H9 (cell line): ENCODE measurements at regions not wholly inside any gene's neighbourhood (a gene's known extent, or its start where the extent isn't known, plus 50 kb on each side); places are given as distances from the start of the nearest gene placed in this dataset.

ENCODE experiments used
- DNase-seq: peaks from one replicate; pipeline ENCODE4 v3.0.0-alpha.2; 2017
- H2AFZ ChIP-seq: one replicate; pipeline ENCODE4 v1.6.1; 2013; ENCODE audit warnings: mild to moderate bottlenecking, low read length, control low read depth, moderate library complexity
- H2AK5ac ChIP-seq: 2 replicates; pipeline ENCODE4 v1.6.1; 2013; ENCODE audit warnings: low read length, control low read depth, mixed read lengths; ENCODE audit not compliant: insufficient read length
- H2BK120ac ChIP-seq: one replicate; pipeline ENCODE4 v1.6.1; 2013; ENCODE audit warnings: low read depth, mild to moderate bottlenecking, low read length, control low read depth, inconsistent platforms; ENCODE audit not compliant: poor library complexity, severe bottlenecking
- H2BK12ac ChIP-seq: 2 replicates; pipeline ENCODE4 v1.6.1; 2013; ENCODE audit warnings: low read length, control low read depth, mixed read lengths, low read depth; ENCODE audit not compliant: insufficient read length
- H2BK15ac ChIP-seq: 2 replicates; pipeline ENCODE4 v1.6.1; 2013; ENCODE audit warnings: low read depth, low read length, control low read depth
- H2BK20ac ChIP-seq: one replicate; pipeline ENCODE4 v1.6.1; 2013; ENCODE audit warnings: low read depth, mild to moderate bottlenecking, low read length, control low read depth, inconsistent platforms; ENCODE audit not compliant: poor library complexity, severe bottlenecking
- H2BK5ac ChIP-seq: 2 replicates; pipeline ENCODE4 v1.6.1; 2013; ENCODE audit warnings: low read length, control low read depth, mixed read lengths; ENCODE audit not compliant: insufficient read length
- H3K14ac ChIP-seq: 2 replicates; pipeline ENCODE4 v1.6.1; 2013; ENCODE audit warnings: low read length, control low read depth; ENCODE audit not compliant: insufficient read depth
- H3K18ac ChIP-seq: 2 replicates; pipeline ENCODE4 v1.6.1; 2013; ENCODE audit warnings: low read depth, mild to moderate bottlenecking, mixed read lengths, low read length, control low read depth; ENCODE audit not compliant: insufficient read length
- H3K23ac ChIP-seq: 2 replicates; pipeline ENCODE4 v1.6.1; 2013; ENCODE audit warnings: low read length, control low read depth, mixed read lengths, low read depth; ENCODE audit not compliant: insufficient read length
- H3K23me2 ChIP-seq: 2 replicates; pipeline ENCODE4 v1.6.1; 2013; ENCODE audit warnings: low read depth, mild to moderate bottlenecking, mixed read lengths, low read length, control low read depth; ENCODE audit not compliant: insufficient read length, poor library complexity, severe bottlenecking
- H3K27ac ChIP-seq: 2 replicates; pipeline ENCODE4 v1.5.1; 2013; ENCODE audit warnings: low read length, control low read depth, mixed read lengths, low read depth; ENCODE audit not compliant: insufficient read length
- H3K27me3 ChIP-seq: 2 replicates; pipeline ENCODE4 v1.6.1; 2013; ENCODE audit warnings: low read length, control low read depth, inconsistent platforms; ENCODE audit not compliant: insufficient read depth
- H3K4ac ChIP-seq: 2 replicates; pipeline ENCODE4 v1.6.1; 2013; ENCODE audit warnings: low read depth, mild to moderate bottlenecking, control low read depth, inconsistent platforms, low read length, moderate library complexity
- H3K4me1 ChIP-seq: 2 replicates; pipeline ENCODE4 v1.6.1; 2013; ENCODE audit warnings: low read length, control low read depth, inconsistent platforms; ENCODE audit not compliant: insufficient read depth
- H3K4me2 ChIP-seq: 2 replicates; pipeline ENCODE4 v1.6.1; 2013; ENCODE audit warnings: low read length, control low read depth, mixed read lengths; ENCODE audit not compliant: insufficient read length, insufficient read depth
- H3K56ac ChIP-seq: 2 replicates; pipeline ENCODE4 v1.6.1; 2013; ENCODE audit warnings: low read depth, mild to moderate bottlenecking, mixed read lengths, low read length, control low read depth; ENCODE audit not compliant: insufficient read length
- H3K79me1 ChIP-seq: 2 replicates; pipeline ENCODE4 v1.6.1; 2013; ENCODE audit warnings: low read depth, mild to moderate bottlenecking, moderate library complexity, low read length, control low read depth, inconsistent platforms; ENCODE audit not compliant: insufficient read depth, poor library complexity, severe bottlenecking
- H3K79me2 ChIP-seq: 2 replicates; pipeline ENCODE4 v1.6.1; 2013; ENCODE audit warnings: low read length, control low read depth, inconsistent platforms; ENCODE audit not compliant: insufficient read depth
- H3K9ac ChIP-seq: 2 replicates; pipeline ENCODE4 v1.6.1; 2013; ENCODE audit warnings: low read length, control low read depth, mixed read lengths; ENCODE audit not compliant: insufficient read length; ENCODE audit errors: extremely low read depth
- H3K9me3 ChIP-seq: one replicate; pipeline ENCODE4 v1.6.1; 2013; ENCODE audit warnings: low read depth, low read length, inconsistent platforms; ENCODE audit not compliant: control insufficient read depth
- H3T11ph ChIP-seq: one replicate; pipeline ENCODE4 v1.6.1; 2013; ENCODE audit warnings: mild to moderate bottlenecking, low read length, control low read depth, inconsistent platforms
- H4K20me1 ChIP-seq: one replicate; pipeline ENCODE4 v1.6.1; 2013; ENCODE audit not compliant: control insufficient read depth, insufficient read length, insufficient read depth
- H4K5ac ChIP-seq: 2 replicates; pipeline ENCODE4 v1.6.1; 2013; ENCODE audit warnings: low read depth, mild to moderate bottlenecking, mixed read lengths, low read length, control low read depth; ENCODE audit not compliant: insufficient read length
- H4K8ac ChIP-seq: replicated peaks from 2 replicates; pipeline ENCODE4 v1.6.1; 2013; ENCODE audit warnings: low read length, control low read depth, mixed read lengths, low read depth; ENCODE audit not compliant: insufficient read length
- H4K91ac ChIP-seq: 2 replicates; pipeline ENCODE4 v1.6.1; 2013; ENCODE audit warnings: low read depth, mild to moderate bottlenecking, moderate library complexity, mixed read lengths, low read length, control low read depth; ENCODE audit not compliant: insufficient read length
- H3K27ac Mint-ChIP-seq, 3 experiments: 2 replicates in 2 of 3; 3 replicates in 1 of 3; pipeline ENCODE4 v1.8.0; 2020 to 2021; ENCODE audit warnings: mixed read lengths in 3 of 3, mild to moderate bottlenecking in 1 of 3, moderate library complexity in 1 of 3
- H3K27me3 Mint-ChIP-seq: 2 replicates; pipeline ENCODE4 v1.8.0; 2021; ENCODE audit warnings: low read depth, mild to moderate bottlenecking, moderate library complexity, mixed read lengths
- H3K36me3 Mint-ChIP-seq, 3 experiments: 2 replicates in 2 of 3; 3 replicates in 1 of 3; pipeline ENCODE4 v1.8.0; 2020 to 2021; ENCODE audit warnings: low read depth in 3 of 3, mixed read lengths in 3 of 3; ENCODE audit not compliant: insufficient read depth in 1 of 3
- H3K4me1 Mint-ChIP-seq, 2 experiments: 2 replicates each; pipeline ENCODE4 v1.8.0; 2020; ENCODE audit warnings: mixed read lengths in 2 of 2
- H3K4me3 Mint-ChIP-seq, 2 experiments: 2 replicates in 1 of 2; 3 replicates in 1 of 2; pipeline ENCODE4 v1.8.0; 2020 to 2021; ENCODE audit warnings: mild to moderate bottlenecking in 2 of 2, mixed read lengths in 2 of 2, moderate library complexity in 1 of 2
- H3K9me3 Mint-ChIP-seq, 2 experiments: 2 replicates in 1 of 2; 3 replicates in 1 of 2; pipeline ENCODE4 v1.8.0; 2020; ENCODE audit warnings: mild to moderate bottlenecking in 2 of 2, mixed read lengths in 2 of 2, moderate library complexity in 1 of 2
- WGBS: extraction: QIAGEN DNeasy Blood & Tissue Kit; methylation state at CpG from one replicate; pipeline ENCODE4 v1.1.7; 2013; ENCODE audit warnings: missing lambda C conversion rate, low lambda C conversion rate, mixed read lengths; ENCODE audit not compliant: insufficient read length; ENCODE audit errors: extremely low coverage; 5-methylcytosine and 5-hydroxymethylcytosine counted together
- TF ChIP-seq, protein P1 (sequence below): fragments of 200-600 bp; sonication (generic); conservative IDR thresholded peaks from 3 replicates; pipeline ENCODE4 v1.8.0; 2021; ENCODE audit warnings: antibody characterized with exemption, mild to moderate bottlenecking

DNA sequence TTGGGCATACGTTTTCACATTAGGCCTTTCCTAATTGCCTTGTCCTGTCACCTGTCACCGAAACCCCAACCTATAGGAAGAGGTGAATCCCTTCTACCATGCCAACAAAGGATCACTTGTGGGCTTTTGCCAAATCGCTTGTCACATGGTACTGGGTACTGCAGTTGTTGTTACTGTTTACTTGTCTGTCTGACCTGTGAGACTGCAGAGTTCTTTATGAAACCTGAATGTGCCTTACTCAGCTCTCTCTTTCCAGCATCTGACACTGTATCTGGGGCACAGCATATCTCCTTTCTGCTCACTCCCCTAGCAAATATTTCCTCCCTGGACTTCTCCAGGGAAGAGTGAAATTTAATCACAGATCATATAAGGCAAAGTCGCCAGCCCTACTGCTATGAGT is 1272.4 kb downstream of the CDH8 start:
- no peak overlapping the region for H4K8ac ChIP-seq
- Mint-ChIP-seq H3K9me3 (peaks cover 5 to 6% of the 10 kb centered on the region in 2 experiments; a peak in 4 of 5 replicates), H3K27me3 (no peaks in the 10 kb centered on the region), H3K4me3 (no peak overlapping the region), H3K36me3 (peaks cover 0 to 4% (median 4%) of the 10 kb centered on the region in 3 experiments; a peak in 2 of 7 replicates), H3K27ac (0 out of 7 replicates have a peak overlapping the region, but pooled peaks of 1 of the 3 experiments have one; percentile 42), H3K4me1 (peaks cover 5 to 6% of the 10 kb centered on the region in 2 experiments)
- H3K14ac ChIP-seq: no peak overlapping the region
- H3K4ac ChIP-seq: no peak overlapping the region
- TF ChIP-seq, protein P1, sequence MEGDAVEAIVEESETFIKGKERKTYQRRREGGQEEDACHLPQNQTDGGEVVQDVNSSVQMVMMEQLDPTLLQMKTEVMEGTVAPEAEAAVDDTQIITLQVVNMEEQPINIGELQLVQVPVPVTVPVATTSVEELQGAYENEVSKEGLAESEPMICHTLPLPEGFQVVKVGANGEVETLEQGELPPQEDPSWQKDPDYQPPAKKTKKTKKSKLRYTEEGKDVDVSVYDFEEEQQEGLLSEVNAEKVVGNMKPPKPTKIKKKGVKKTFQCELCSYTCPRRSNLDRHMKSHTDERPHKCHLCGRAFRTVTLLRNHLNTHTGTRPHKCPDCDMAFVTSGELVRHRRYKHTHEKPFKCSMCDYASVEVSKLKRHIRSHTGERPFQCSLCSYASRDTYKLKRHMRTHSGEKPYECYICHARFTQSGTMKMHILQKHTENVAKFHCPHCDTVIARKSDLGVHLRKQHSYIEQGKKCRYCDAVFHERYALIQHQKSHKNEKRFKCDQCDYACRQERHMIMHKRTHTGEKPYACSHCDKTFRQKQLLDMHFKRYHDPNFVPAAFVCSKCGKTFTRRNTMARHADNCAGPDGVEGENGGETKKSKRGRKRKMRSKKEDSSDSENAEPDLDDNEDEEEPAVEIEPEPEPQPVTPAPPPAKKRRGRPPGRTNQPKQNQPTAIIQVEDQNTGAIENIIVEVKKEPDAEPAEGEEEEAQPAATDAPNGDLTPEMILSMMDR: no peak
- no peak overlapping the region for H3K18ac ChIP-seq
- no peaks in the 10 kb centered on the region for H3K79me1 ChIP-seq
- no peak overlapping the region for H4K5ac ChIP-seq
- H2BK20ac ChIP-seq: no peak overlapping the region
- H3K27me3 ChIP-seq: no peaks in the 10 kb centered on the region
- no peak overlapping the region for H2AK5ac ChIP-seq
- no peaks in the 10 kb centered on the region for H3K4me1 ChIP-seq
- no peak overlapping the region for H4K91ac ChIP-seq
- no peak overlapping the region for H3T11ph ChIP-seq
- H3K4me2 ChIP-seq: no peak overlapping the region
- no peaks in the 10 kb centered on the region for H3K79me2 ChIP-seq
- no peak overlapping the region for H2AFZ ChIP-seq
- H3K9ac ChIP-seq: no peak overlapping the region
- H3K56ac ChIP-seq: no peak overlapping the region
- no peaks in the 10 kb centered on the region for H4K20me1 ChIP-seq
- no peak overlapping the region for H2BK5ac ChIP-seq
- H2BK15ac ChIP-seq: no peak overlapping the region
- no peaks in the 10 kb centered on the region for H3K9me3 ChIP-seq
- H3K23me2 ChIP-seq: no peaks in the 10 kb centered on the region
- WGBS: no CpG with 5 or more reads among the region's 4 CpGs
- no peak overlapping the region for H3K27ac ChIP-seq
- H2BK120ac ChIP-seq: no peak overlapping the region
- H3K23ac ChIP-seq: no peak overlapping the region
- no peak for DNase-seq
- H2BK12ac ChIP-seq: no peak overlapping the region
